ENCODE measurements at regions not wholly inside any gene's neighbourhood (a gene's known extent, or its start where the extent isn't known, plus 50 kb on each side); places are given as distances from the start of the nearest gene placed in this dataset.

GRCh38 chr21:38639571-38640354, 141.5 kb upstream of the ERG start:
- Histone ChIP-seq H3K9me3 (replicated peaks; ENCODE audit: control insufficient read depth, insufficient read depth, low read depth, low read length) (no peaks in the 10 kb centered on the region), H3K9ac (ENCODE audit: insufficient read depth in 1 of 2, low read depth in 2 of 2, low read length in 2 of 2) (no peak overlapping the region), H3K4me3 (no peak overlapping the region), H2AFZ (ENCODE audit: low read depth, low read length) (no peak overlapping the region), H3K9me1 (ENCODE audit: control insufficient read depth, insufficient read depth, low read length) (no peaks in the 10 kb centered on the region), H3K36me3 (ENCODE audit: control insufficient read depth, insufficient read depth, low read length) (no peaks in the 10 kb centered on the region), H3K27ac (ENCODE audit: extremely low read depth, low read depth, low read length) (no peak overlapping the region), H3K4me2 (ENCODE audit: insufficient read depth, low read length) (no peak overlapping the region), H3K79me2 (ENCODE audit: control insufficient read depth, insufficient read depth, low read length) (no peaks in the 10 kb centered on the region), H3K27me3 (ENCODE audit: control insufficient read depth in 2 of 2, insufficient read depth in 2 of 2, low read length in 2 of 2) (no peaks in the 10 kb centered on the region; a peak in 2 of 5 replicates), H4K20me1 (replicated peaks; ENCODE audit: control insufficient read depth, insufficient read depth, low read length) (no peaks in the 10 kb centered on the region), H3K4me1 (replicated peaks in 1 of 2; ENCODE audit: control insufficient read depth in 2 of 2, insufficient read depth in 2 of 2, low read length in 2 of 2) (no peaks in the 10 kb centered on the region)
- ChIA-PET POLR2A (no interaction called here), CTCF (ENCODE audit: low intra/inter-chr PET ratio) (no interaction called here)
- 0% methylated on average over 4 of the region's 4 CpGs for WGBS (ENCODE audit: insufficient coverage, low coverage, missing lambda C conversion rate)
- in situ Hi-C loops (cut with MboI) (no loop called here), intact Hi-C loops (cut with micrococcal nuclease) (no loop called here)
- BruUV-seq (replicated peaks), result no TSS peak
- ATAC-seq, result no peak
- TF ChIP-seq ARID1B (IDR thresholded peaks at IDR 0.05) (no peak), RNF219 (CRISPR knock-in tag; IDR thresholded peaks at IDR 0.05) (no peak), PPARD (CRISPR knock-in tag; IDR thresholded peaks at IDR 0.05) (no peak), CUX1 (CRISPR knock-in tag; IDR thresholded peaks at IDR 0.05) (peak; percentile 98), SETDB1 (IDR thresholded peaks at IDR 0.05; ENCODE audit: low read length) (no peak), RBM39 (optimal IDR thresholded peaks at IDR 0.05; ENCODE audit: low read depth, low read length) (no peak), KHSRP (IDR thresholded peaks at IDR 0.05) (no peak), TAF9B (IDR thresholded peaks at IDR 0.05; ENCODE audit: partially characterized antibody) (no peak), RBM25 (IDR thresholded peaks at IDR 0.05; ENCODE audit: low read depth, low read length, severe bottlenecking) (no peak), SPI1 (IDR thresholded peaks at IDR 0.05; ENCODE audit: borderline replicate concordance, low read depth, low read length) (peak; percentile 59; the same call in 1 of the 2 replicates), TARDBP (IDR thresholded peaks at IDR 0.05) (no peak), SRSF1 (IDR thresholded peaks at IDR 0.05; ENCODE audit: low read depth, low read length) (no peak), NR3C1 (CRISPR knock-in tag; IDR thresholded peaks at IDR 0.05) (no peak)
- no peak for DNase-seq (ENCODE audit: extremely low read depth in 1 of 4, low spot score in 3 of 4)
- FAIRE-seq, result no peak
